ENCODE measurements at regions not wholly inside any gene's neighbourhood (a gene's known extent, or its start where the extent isn't known, plus 50 kb on each side); places are given as distances from the start of the nearest gene placed in this dataset.

GRCh38 chr13:105074755-105075154 is 1460.7 kb downstream of the EFNB2 start:
- TF ChIP-seq TAF1 (IDR thresholded peaks at IDR 0.05; ENCODE audit: borderline replicate concordance, low read depth, low read length) (no peak), POLR2AphosphoS5 (IDR thresholded peaks at IDR 0.05; ENCODE audit: low read depth, low read length) (no peak)

Data from GM12892 (cell line).